Aorta (tissue), 5 donors: ENCODE measurements at regions not wholly inside any gene's neighbourhood (a gene's known extent, or its start where the extent isn't known, plus 50 kb on each side); places are given as distances from the start of the nearest gene placed in this dataset.
"Not testable (repeated sequence)": the region's sequence is repeated elsewhere in the genome, so short reads cannot be mapped to it uniquely, and the experiment has no call there.

Source experiments
- ATAC-seq: fragments of 200-7000 bp; cut with Tn5 transposase; one replicate; pipeline ENCODE4 v1.9.1; 2022; ENCODE audit warnings: moderate library complexity; ENCODE audit not compliant: low FRiP score
- DNase-seq, 2 donors: peaks; one replicate each; pipeline ENCODE4 v3.0.0-alpha.2; 2020
- H3K27ac ChIP-seq, 2 donors: one replicate each; pipeline ENCODE4 v1.5.1; 2013; ENCODE audit warnings: low read length in 2 of 2, mild to moderate bottlenecking in 2 of 2, moderate library complexity in 2 of 2, control low read depth in 1 of 2, inconsistent platforms in 1 of 2, low read depth in 1 of 2
- H3K27me3 ChIP-seq, 2 donors: one replicate each; pipeline ENCODE4 v1.6.1; 2013; ENCODE audit warnings: control low read depth in 1 of 2, low read length in 1 of 2, mild to moderate bottlenecking in 1 of 2, moderate library complexity in 1 of 2; ENCODE audit not compliant: insufficient read depth in 2 of 2, control insufficient read depth in 1 of 2
- H3K36me3 ChIP-seq, 2 donors: one replicate each; pipeline ENCODE4 v1.6.1; 2013; ENCODE audit warnings: control low read depth in 1 of 2, low read length in 1 of 2, mild to moderate bottlenecking in 1 of 2; ENCODE audit not compliant: insufficient read depth in 2 of 2, control insufficient read depth in 1 of 2
- H3K4me1 ChIP-seq, 2 donors: one replicate each; pipeline ENCODE4 v1.6.1; 2013; ENCODE audit warnings: low read length in 2 of 2, control low read depth in 1 of 2, mild to moderate bottlenecking in 1 of 2, moderate library complexity in 1 of 2; ENCODE audit not compliant: insufficient read depth in 2 of 2, control insufficient read depth in 1 of 2
- H3K4me3 ChIP-seq, 2 donors: one replicate each; pipeline ENCODE4 v1.5.1; 2013; ENCODE audit warnings: low read length in 2 of 2, control low read depth in 1 of 2, mild to moderate bottlenecking in 1 of 2
- H3K9me3 ChIP-seq: one replicate; pipeline ENCODE4 v1.6.1; 2013; ENCODE audit warnings: mild to moderate bottlenecking, low read length; ENCODE audit not compliant: control insufficient read depth
- WGBS, 2 donors: extraction: QIAGEN DNeasy Blood & Tissue Kit; methylation state at CpG; one replicate each; pipeline ENCODE4 v1.1.7; 2013; 5-methylcytosine and 5-hydroxymethylcytosine counted together
- intact Hi-C, 2 donors: fragments of 100-400 bp; cut with DNase I; formaldehyde crosslinking; loops; one replicate each; pipeline versions ENCODE4 v1.14.2 to v1.15.0; 2022
- donor health status: healthy with polysubstance abuse.
- donor health status: Bipolar disorder and iron deficiency.
- donor health status: DM: no; HTN: no; CAD: no.
- donor health status: DM: no; HTN: no; CAD: no.
- donor health status: DM: yes; HTN: yes; CAD: no.

DNA sequence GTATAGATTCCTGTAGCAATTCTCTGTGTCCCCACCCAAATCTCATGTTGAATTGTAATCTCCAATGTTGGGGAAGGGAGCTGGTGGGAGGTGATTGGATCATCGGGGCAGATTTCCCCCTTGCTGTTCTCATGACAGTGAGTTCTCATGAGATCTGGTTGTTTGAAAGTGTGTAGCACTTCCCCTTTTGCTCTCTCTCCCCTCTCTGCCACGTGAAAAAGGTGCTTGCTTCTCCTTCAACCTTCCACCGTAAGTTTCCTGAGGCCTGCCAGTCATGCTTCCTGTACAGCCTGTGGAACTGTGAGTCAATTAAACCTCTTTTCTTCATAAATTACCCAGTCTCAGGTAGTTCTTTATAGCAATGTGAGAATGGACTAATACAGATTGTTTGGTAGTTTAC is 175.3 kb upstream of the ACO1 start:
- H3K27me3 ChIP-seq, H3K4me3 ChIP-seq, intact Hi-C loops, H3K9me3 ChIP-seq, H3K36me3 ChIP-seq, H3K4me1 ChIP-seq, DNase-seq, ATAC-seq, H3K27ac ChIP-seq: not testable (repeated sequence)
- 56 to 69% methylated on average over 3 of the region's 3 CpGs for WGBS, 2 donors

DNA sequence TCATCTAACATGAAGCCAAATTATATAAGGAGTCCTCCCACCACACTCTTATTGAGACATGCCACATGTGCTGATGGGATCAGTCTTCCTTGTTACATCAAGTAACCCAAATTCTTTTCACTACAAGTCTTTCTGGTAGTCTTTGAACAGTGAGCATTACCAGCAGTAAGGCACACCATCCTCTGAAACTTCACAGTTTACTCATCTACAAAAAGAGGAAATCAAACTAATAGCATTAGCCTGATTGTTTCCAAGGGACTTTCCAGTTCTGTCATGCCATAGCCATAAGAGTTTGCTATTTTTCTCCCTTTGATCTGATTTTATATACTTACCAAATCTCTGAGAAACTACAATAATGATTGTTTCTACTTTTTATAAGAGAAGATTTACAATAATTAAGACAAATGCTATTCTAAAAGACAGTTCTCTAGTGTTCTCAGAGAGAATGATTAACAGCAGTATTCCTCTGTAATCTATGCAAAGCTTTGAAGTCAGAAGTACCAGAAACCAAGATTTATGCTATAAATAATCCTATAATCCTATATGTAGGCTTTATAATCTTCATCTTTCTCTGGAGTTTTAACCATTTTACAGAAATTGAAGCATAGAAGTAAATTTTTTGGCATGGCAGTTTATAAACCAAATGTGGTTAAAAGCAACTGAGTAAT is 166.2 kb upstream of the ACO1 start:
- Histone ChIP-seq H3K27ac (no peak overlapping the region), H3K4me3 (no peak overlapping the region), H3K36me3 (no peaks in the 10 kb centered on the region), H3K27me3 (no peaks in the 10 kb centered on the region), H3K9me3 (no peaks in the 10 kb centered on the region), H3K4me1 (no peaks in the 10 kb centered on the region)
- intact Hi-C loops: no loop called here
- no peak for DNase-seq
- ATAC-seq: no peak

DNA sequence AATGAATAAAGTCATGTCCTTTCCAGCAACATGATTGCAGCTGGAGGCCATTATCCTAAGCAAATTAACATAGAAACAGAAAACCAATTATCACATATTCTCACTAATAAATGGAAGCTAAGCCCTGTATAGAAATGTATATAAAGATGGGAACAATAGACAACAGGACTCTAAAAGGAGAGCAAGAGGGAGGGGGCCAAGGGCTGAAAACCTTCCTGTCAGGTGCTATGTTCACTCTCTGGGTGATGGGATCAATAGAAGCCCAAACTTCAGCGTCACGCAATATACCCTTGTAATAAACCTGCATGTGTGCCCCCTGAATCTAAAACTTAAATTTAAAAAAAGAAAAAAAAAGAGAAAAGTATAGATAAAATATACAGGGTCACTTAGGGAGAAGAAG is 163.7 kb upstream of the ACO1 start:
- H3K27ac ChIP-seq: no peak overlapping the region
- WGBS, 2 donors: 95 to 97% methylated on average over 2 of the region's 2 CpGs
- DNase-seq (no peak), ATAC-seq (no peak)
- no peaks in the 10 kb centered on the region for H3K9me3 ChIP-seq
- no peaks in the 10 kb centered on the region for H3K4me1 ChIP-seq
- H3K27me3 ChIP-seq: no peaks in the 10 kb centered on the region
- H3K36me3 ChIP-seq: no peaks in the 10 kb centered on the region
- H3K4me3 ChIP-seq: no peak overlapping the region
- intact Hi-C loops: no loop called here

DNA sequence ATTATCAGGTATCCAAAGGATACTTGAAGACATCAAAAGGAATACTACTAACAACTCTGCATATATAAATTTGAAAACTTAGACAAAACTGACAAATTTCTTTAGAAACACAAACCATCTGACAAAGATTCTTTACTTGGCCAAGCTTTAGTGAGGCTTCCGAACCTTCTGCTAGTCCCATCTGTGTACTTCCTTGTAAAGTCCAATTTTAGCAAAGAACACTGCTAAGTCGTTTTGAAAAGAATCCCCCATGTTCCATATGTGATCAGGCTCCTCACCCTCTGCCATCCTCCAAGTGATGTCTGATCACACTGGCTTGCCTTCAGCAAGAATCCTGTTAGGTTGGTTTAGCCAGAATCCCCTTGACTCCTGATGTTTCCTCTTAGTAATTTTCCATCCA is 150.0 kb upstream of the ACO1 start:
- intact Hi-C loops: no loop called here
- Histone ChIP-seq H3K27ac (no peak overlapping the region), H3K9me3 (no peaks in the 10 kb centered on the region), H3K36me3 (no peaks in the 10 kb centered on the region), H3K4me1 (no peaks in the 10 kb centered on the region), H3K4me3 (no peak overlapping the region), H3K27me3 (no peaks in the 10 kb centered on the region)
- ATAC-seq (no peak), DNase-seq (no peak)
- WGBS, 2 donors: 51 to 59% methylated on average over 2 of the region's 2 CpGs

DNA sequence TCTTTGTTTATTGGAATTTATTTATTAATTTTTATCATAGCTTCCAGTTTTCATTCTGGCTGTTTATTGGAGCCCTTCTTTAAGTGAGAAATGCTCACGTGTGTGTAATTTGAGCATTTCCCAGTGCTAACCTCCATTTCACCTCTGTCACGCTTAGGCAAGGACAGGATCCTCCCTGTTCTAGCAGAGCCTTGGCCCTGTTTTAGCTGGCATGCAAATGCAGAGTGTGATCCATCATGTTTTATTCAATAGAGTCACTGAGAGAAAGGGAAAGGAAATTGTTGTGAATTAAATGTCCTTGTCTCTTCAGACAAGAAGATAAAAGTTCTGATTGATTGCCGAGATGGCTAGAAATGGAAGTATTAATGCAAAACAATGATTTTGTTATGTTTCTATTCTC is 137.3 kb upstream of the ACO1 start:
- Histone ChIP-seq H3K27me3 (no peaks in the 10 kb centered on the region), H3K36me3 (no peaks in the 10 kb centered on the region), H3K4me1 (no peaks in the 10 kb centered on the region), H3K4me3 (no peak overlapping the region), H3K27ac (no peak overlapping the region), H3K9me3 (no peaks in the 10 kb centered on the region)
- 49 to 52% methylated on average over 3 of the region's 3 CpGs for WGBS, 2 donors
- DNase-seq (no peak), ATAC-seq (no peak)
- intact Hi-C loops: no loop called here

DNA sequence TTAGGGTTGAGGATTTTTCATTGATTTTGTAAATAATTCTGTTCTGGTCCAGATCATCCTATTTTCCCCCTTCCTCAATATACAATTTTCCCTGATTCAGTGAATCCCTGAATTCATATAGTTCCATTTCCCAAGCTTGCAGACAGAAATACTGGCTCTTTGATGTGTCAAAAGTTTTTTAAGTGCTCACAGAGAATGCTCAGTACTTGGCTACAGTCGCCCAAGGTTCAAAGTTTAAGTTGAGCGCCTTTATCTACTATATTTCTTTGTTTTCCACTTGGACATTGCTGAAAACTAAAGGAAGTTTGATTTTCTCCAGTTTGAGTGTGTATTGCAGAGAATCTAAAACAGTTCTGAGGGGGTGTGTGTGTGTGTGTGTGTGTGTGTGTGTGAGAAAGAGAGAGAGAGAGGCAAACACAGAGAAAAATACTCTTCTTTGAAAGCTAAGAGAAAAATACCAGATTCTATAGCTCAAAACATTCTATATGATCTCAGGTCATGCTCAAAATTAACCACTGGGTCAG is 136.2 kb upstream of the ACO1 start:
- H3K4me1 ChIP-seq: no peaks in the 10 kb centered on the region
- no peak for DNase-seq
- no peaks in the 10 kb centered on the region for H3K9me3 ChIP-seq
- no peak for ATAC-seq
- H3K27ac ChIP-seq: no peak overlapping the region
- 64 to 65% methylated on average over 2 of the region's 2 CpGs for WGBS, 2 donors
- H3K4me3 ChIP-seq: no peak overlapping the region
- H3K27me3 ChIP-seq: no peaks in the 10 kb centered on the region
- intact Hi-C loops: no loop called here
- no peaks in the 10 kb centered on the region for H3K36me3 ChIP-seq

DNA sequence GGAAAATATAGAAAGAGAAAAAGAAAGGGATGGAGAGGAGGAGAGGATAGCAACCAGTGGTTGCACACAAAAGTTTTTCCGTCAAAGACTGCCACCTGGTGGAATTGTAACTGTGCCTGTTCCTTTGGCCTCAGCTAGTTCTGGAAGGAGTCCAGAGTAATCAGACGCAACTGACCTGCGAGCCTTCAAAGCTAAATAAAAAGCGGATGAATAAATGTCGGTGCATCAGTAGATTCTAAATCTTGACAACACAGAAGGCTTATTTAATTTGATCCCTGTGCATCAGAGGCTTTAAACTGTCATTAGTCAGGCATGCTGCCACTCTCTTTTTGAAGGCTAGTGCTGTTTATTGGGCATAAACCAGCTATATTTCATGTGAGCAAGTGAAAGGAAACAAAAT is 132.9 kb upstream of the ACO1 start:
- no peaks in the 10 kb centered on the region for H3K36me3 ChIP-seq
- no peak overlapping the region for H3K4me3 ChIP-seq
- intact Hi-C loops: loop anchor here in 1 of 2 donors (10.0 kb wide), 1 partner anchor 63 kb away; no protein-coding TSS in a partner anchor
- no peak overlapping the region for H3K27ac ChIP-seq
- no peak for ATAC-seq
- DNase-seq: no peak
- H3K9me3 ChIP-seq: no peaks in the 10 kb centered on the region
- no peaks in the 10 kb centered on the region for H3K27me3 ChIP-seq
- H3K4me1 ChIP-seq: no peaks in the 10 kb centered on the region
- 1 to 2% methylated on average over 5 of the region's 5 CpGs for WGBS, 2 donors

DNA sequence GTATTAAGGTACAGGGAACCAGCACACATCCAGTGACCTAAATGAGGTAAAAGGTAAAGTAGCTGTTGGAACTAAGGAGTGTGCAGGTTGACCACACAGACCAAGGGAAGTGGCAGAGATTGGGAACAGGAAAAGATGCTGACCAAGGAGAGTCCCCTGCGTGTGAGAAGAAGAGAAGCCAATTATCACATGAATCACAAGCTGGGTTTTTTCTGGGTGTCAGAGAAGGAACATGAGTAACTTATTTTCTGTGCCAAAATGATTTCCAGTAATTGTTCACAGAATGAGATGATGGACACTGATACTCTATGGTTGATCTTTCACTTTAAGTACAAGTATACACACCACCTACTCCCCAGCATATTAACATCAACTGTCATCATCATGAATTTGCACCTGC is 130.7 kb upstream of the ACO1 start:
- 55 to 63% methylated on average over 1 of the region's 1 CpG for WGBS, 2 donors
- ATAC-seq: no peak

DNA sequence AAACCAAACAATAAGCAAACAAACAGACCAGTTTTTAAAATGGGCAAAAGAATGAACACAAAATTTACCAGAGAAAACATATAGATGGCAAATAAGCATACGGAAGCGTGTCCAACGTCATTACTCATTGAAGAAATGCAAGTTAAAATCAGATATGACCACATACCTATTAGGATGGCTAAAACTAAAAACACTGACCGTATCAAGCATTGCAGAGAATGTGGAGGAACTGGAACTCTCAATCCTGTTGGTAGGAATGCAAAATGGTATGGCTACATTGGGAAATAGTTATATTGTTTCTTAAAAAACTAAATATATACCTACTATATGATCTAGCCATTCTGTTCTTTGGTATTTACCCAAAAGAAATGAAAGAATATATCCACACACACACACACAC is 129.4 kb upstream of the ACO1 start:
- 83 to 86% methylated on average over 4 of the region's 4 CpGs for WGBS, 2 donors
- no peak overlapping the region for H3K27ac ChIP-seq
- H3K4me1 ChIP-seq: no peaks in the 10 kb centered on the region
- no peak for DNase-seq
- H3K4me3 ChIP-seq: no peak overlapping the region
- intact Hi-C loops: loop anchor here in 1 of 2 donors (10.0 kb wide), 1 partner anchor 60 kb away; no protein-coding TSS in a partner anchor
- no peaks in the 10 kb centered on the region for H3K27me3 ChIP-seq
- no peak for ATAC-seq
- H3K36me3 ChIP-seq: no peaks in the 10 kb centered on the region
- H3K9me3 ChIP-seq: no peaks in the 10 kb centered on the region

More for the DNA sequence above, 130.7 kb upstream of the ACO1 start:
- Histone ChIP-seq H3K4me1 (no peaks in the 10 kb centered on the region), H3K27ac (no peak overlapping the region), H3K4me3 (no peak overlapping the region), H3K36me3 (no peaks in the 10 kb centered on the region), H3K27me3 (no peaks in the 10 kb centered on the region), H3K9me3 (no peaks in the 10 kb centered on the region)
- DNase-seq: no peak
- intact Hi-C loops: loop anchor here in 1 of 2 donors (10.0 kb wide), 1 partner anchor 61 kb away; no protein-coding TSS in a partner anchor
